SK-N-MC (cell line): ENCODE measurements at regions not wholly inside any gene's neighbourhood (a gene's known extent, or its start where the extent isn't known, plus 50 kb on each side); places are given as distances from the start of the nearest gene placed in this dataset.

ENCODE experiments used
- EZH2 ChIP-seq: fragments of 200-600 bp; sonication (generic); IDR thresholded peaks from one replicate; pipeline ENCODE4 v1.6.1; 2017; ENCODE audit warnings: antibody characterized with exemption
- POLR2AphosphoS5 ChIP-seq: IDR thresholded peaks from 2 replicates; pipeline ENCODE4 v1.6.1; 2012; ENCODE audit warnings: mild to moderate bottlenecking, low read depth, low read length, borderline replicate concordance

DNA sequence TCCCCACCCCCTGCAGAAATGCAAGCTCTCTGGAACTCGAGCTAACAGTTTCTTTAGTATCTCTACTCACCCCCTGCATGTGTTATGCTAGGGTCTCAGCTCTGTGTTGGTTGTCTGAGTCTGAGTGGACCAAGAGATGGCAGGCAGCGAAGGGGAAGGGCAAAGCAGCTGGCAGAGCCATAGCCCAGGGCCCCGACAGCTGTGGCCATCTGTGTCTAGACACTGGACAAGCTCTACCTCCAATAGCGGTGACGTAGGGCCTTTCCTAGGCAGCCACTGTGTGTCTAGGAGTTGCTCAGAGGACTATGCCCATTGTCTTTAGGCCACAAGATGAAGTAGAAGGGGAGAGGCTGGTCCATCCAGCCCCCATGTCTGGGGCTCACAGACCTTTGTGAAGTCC is 79.2 kb downstream of the EFNB1 start:
- TF ChIP-seq EZH2 (no peak), POLR2AphosphoS5 (no peak)
